H9 (cell line): ENCODE measurements at regions not wholly inside any gene's neighbourhood (a gene's known extent, or its start where the extent isn't known, plus 50 kb on each side); places are given as distances from the start of the nearest gene placed in this dataset.

Experiments used
- DNase-seq: peaks from one replicate; pipeline ENCODE4 v3.0.0-alpha.2; 2017
- H2AFZ ChIP-seq: one replicate; pipeline ENCODE4 v1.6.1; 2013; ENCODE audit warnings: mild to moderate bottlenecking, low read length, control low read depth, moderate library complexity
- H2AK5ac ChIP-seq: 2 replicates; pipeline ENCODE4 v1.6.1; 2013; ENCODE audit warnings: low read length, control low read depth, mixed read lengths; ENCODE audit not compliant: insufficient read length
- H2BK120ac ChIP-seq: one replicate; pipeline ENCODE4 v1.6.1; 2013; ENCODE audit warnings: low read depth, mild to moderate bottlenecking, low read length, control low read depth, inconsistent platforms; ENCODE audit not compliant: poor library complexity, severe bottlenecking
- H2BK12ac ChIP-seq: 2 replicates; pipeline ENCODE4 v1.6.1; 2013; ENCODE audit warnings: low read length, control low read depth, mixed read lengths, low read depth; ENCODE audit not compliant: insufficient read length
- H2BK15ac ChIP-seq: 2 replicates; pipeline ENCODE4 v1.6.1; 2013; ENCODE audit warnings: low read depth, low read length, control low read depth
- H2BK20ac ChIP-seq: one replicate; pipeline ENCODE4 v1.6.1; 2013; ENCODE audit warnings: low read depth, mild to moderate bottlenecking, low read length, control low read depth, inconsistent platforms; ENCODE audit not compliant: poor library complexity, severe bottlenecking
- H2BK5ac ChIP-seq: 2 replicates; pipeline ENCODE4 v1.6.1; 2013; ENCODE audit warnings: low read length, control low read depth, mixed read lengths; ENCODE audit not compliant: insufficient read length
- H3K14ac ChIP-seq: 2 replicates; pipeline ENCODE4 v1.6.1; 2013; ENCODE audit warnings: low read length, control low read depth; ENCODE audit not compliant: insufficient read depth
- H3K18ac ChIP-seq: 2 replicates; pipeline ENCODE4 v1.6.1; 2013; ENCODE audit warnings: low read depth, mild to moderate bottlenecking, mixed read lengths, low read length, control low read depth; ENCODE audit not compliant: insufficient read length
- H3K23ac ChIP-seq: 2 replicates; pipeline ENCODE4 v1.6.1; 2013; ENCODE audit warnings: low read length, control low read depth, mixed read lengths, low read depth; ENCODE audit not compliant: insufficient read length
- H3K23me2 ChIP-seq: 2 replicates; pipeline ENCODE4 v1.6.1; 2013; ENCODE audit warnings: low read depth, mild to moderate bottlenecking, mixed read lengths, low read length, control low read depth; ENCODE audit not compliant: insufficient read length, poor library complexity, severe bottlenecking
- H3K27ac ChIP-seq: 2 replicates; pipeline ENCODE4 v1.5.1; 2013; ENCODE audit warnings: low read length, control low read depth, mixed read lengths, low read depth; ENCODE audit not compliant: insufficient read length
- H3K27me3 ChIP-seq: 2 replicates; pipeline ENCODE4 v1.6.1; 2013; ENCODE audit warnings: low read length, control low read depth, inconsistent platforms; ENCODE audit not compliant: insufficient read depth
- H3K4ac ChIP-seq: 2 replicates; pipeline ENCODE4 v1.6.1; 2013; ENCODE audit warnings: low read depth, mild to moderate bottlenecking, control low read depth, inconsistent platforms, low read length, moderate library complexity
- H3K4me1 ChIP-seq: 2 replicates; pipeline ENCODE4 v1.6.1; 2013; ENCODE audit warnings: low read length, control low read depth, inconsistent platforms; ENCODE audit not compliant: insufficient read depth
- H3K4me2 ChIP-seq: 2 replicates; pipeline ENCODE4 v1.6.1; 2013; ENCODE audit warnings: low read length, control low read depth, mixed read lengths; ENCODE audit not compliant: insufficient read length, insufficient read depth
- H3K56ac ChIP-seq: 2 replicates; pipeline ENCODE4 v1.6.1; 2013; ENCODE audit warnings: low read depth, mild to moderate bottlenecking, mixed read lengths, low read length, control low read depth; ENCODE audit not compliant: insufficient read length
- H3K79me1 ChIP-seq: 2 replicates; pipeline ENCODE4 v1.6.1; 2013; ENCODE audit warnings: low read depth, mild to moderate bottlenecking, moderate library complexity, low read length, control low read depth, inconsistent platforms; ENCODE audit not compliant: insufficient read depth, poor library complexity, severe bottlenecking
- H3K79me2 ChIP-seq: 2 replicates; pipeline ENCODE4 v1.6.1; 2013; ENCODE audit warnings: low read length, control low read depth, inconsistent platforms; ENCODE audit not compliant: insufficient read depth
- H3K9ac ChIP-seq: 2 replicates; pipeline ENCODE4 v1.6.1; 2013; ENCODE audit warnings: low read length, control low read depth, mixed read lengths; ENCODE audit not compliant: insufficient read length; ENCODE audit errors: extremely low read depth
- H3K9me3 ChIP-seq: one replicate; pipeline ENCODE4 v1.6.1; 2013; ENCODE audit warnings: low read depth, low read length, inconsistent platforms; ENCODE audit not compliant: control insufficient read depth
- H3T11ph ChIP-seq: one replicate; pipeline ENCODE4 v1.6.1; 2013; ENCODE audit warnings: mild to moderate bottlenecking, low read length, control low read depth, inconsistent platforms
- H4K20me1 ChIP-seq: one replicate; pipeline ENCODE4 v1.6.1; 2013; ENCODE audit not compliant: control insufficient read depth, insufficient read length, insufficient read depth
- H4K5ac ChIP-seq: 2 replicates; pipeline ENCODE4 v1.6.1; 2013; ENCODE audit warnings: low read depth, mild to moderate bottlenecking, mixed read lengths, low read length, control low read depth; ENCODE audit not compliant: insufficient read length
- H4K8ac ChIP-seq: replicated peaks from 2 replicates; pipeline ENCODE4 v1.6.1; 2013; ENCODE audit warnings: low read length, control low read depth, mixed read lengths, low read depth; ENCODE audit not compliant: insufficient read length
- H4K91ac ChIP-seq: 2 replicates; pipeline ENCODE4 v1.6.1; 2013; ENCODE audit warnings: low read depth, mild to moderate bottlenecking, moderate library complexity, mixed read lengths, low read length, control low read depth; ENCODE audit not compliant: insufficient read length
- H3K27ac Mint-ChIP-seq, 3 experiments: 2 replicates in 2 of 3; 3 replicates in 1 of 3; pipeline ENCODE4 v1.8.0; 2020 to 2021; ENCODE audit warnings: mixed read lengths in 3 of 3, mild to moderate bottlenecking in 1 of 3, moderate library complexity in 1 of 3
- H3K27me3 Mint-ChIP-seq: 2 replicates; pipeline ENCODE4 v1.8.0; 2021; ENCODE audit warnings: low read depth, mild to moderate bottlenecking, moderate library complexity, mixed read lengths
- H3K36me3 Mint-ChIP-seq, 3 experiments: 2 replicates in 2 of 3; 3 replicates in 1 of 3; pipeline ENCODE4 v1.8.0; 2020 to 2021; ENCODE audit warnings: low read depth in 3 of 3, mixed read lengths in 3 of 3; ENCODE audit not compliant: insufficient read depth in 1 of 3
- H3K4me1 Mint-ChIP-seq, 2 experiments: 2 replicates each; pipeline ENCODE4 v1.8.0; 2020; ENCODE audit warnings: mixed read lengths in 2 of 2
- H3K4me3 Mint-ChIP-seq, 2 experiments: 2 replicates in 1 of 2; 3 replicates in 1 of 2; pipeline ENCODE4 v1.8.0; 2020 to 2021; ENCODE audit warnings: mild to moderate bottlenecking in 2 of 2, mixed read lengths in 2 of 2, moderate library complexity in 1 of 2
- H3K9me3 Mint-ChIP-seq, 2 experiments: 2 replicates in 1 of 2; 3 replicates in 1 of 2; pipeline ENCODE4 v1.8.0; 2020; ENCODE audit warnings: mild to moderate bottlenecking in 2 of 2, mixed read lengths in 2 of 2, moderate library complexity in 1 of 2
- CTCF ChIP-seq: fragments of 200-600 bp; sonication (generic); conservative IDR thresholded peaks from 3 replicates; pipeline ENCODE4 v1.8.0; 2021; ENCODE audit warnings: antibody characterized with exemption, mild to moderate bottlenecking
- WGBS: extraction: QIAGEN DNeasy Blood & Tissue Kit; methylation state at CpG from one replicate; pipeline ENCODE4 v1.1.7; 2013; ENCODE audit warnings: missing lambda C conversion rate, low lambda C conversion rate, mixed read lengths; ENCODE audit not compliant: insufficient read length; ENCODE audit errors: extremely low coverage; 5-methylcytosine and 5-hydroxymethylcytosine counted together

GRCh38 chr6:40717411-40718057 lies 130.4 kb upstream of the LRFN2 start:
- H2BK120ac ChIP-seq, result no peak overlapping the region
- no peak overlapping the region for H2BK15ac ChIP-seq
- H2BK20ac ChIP-seq, result no peak overlapping the region
- no peak overlapping the region for H4K8ac ChIP-seq
- no peak overlapping the region for H3K4me2 ChIP-seq
- no peak overlapping the region for H3K14ac ChIP-seq
- no peaks in the 10 kb centered on the region for H4K20me1 ChIP-seq
- H3K56ac ChIP-seq, result no peak overlapping the region
- no peak overlapping the region for H2BK12ac ChIP-seq
- H3K4me1 ChIP-seq, result peaks cover 5% of the 10 kb centered on the region; the same call in 1 of the 2 replicates
- no peak overlapping the region for H2AK5ac ChIP-seq
- no peak for TF ChIP-seq CTCF
- no peak overlapping the region for H2AFZ ChIP-seq
- H3K9me3 Mint-ChIP-seq, result no peaks in the 10 kb centered on the region; a peak in 1 of 5 replicates
- H3K36me3 Mint-ChIP-seq, result no peaks in the 10 kb centered on the region
- H3K79me1 ChIP-seq, result no peaks in the 10 kb centered on the region
- no peaks in the 10 kb centered on the region; the same call in 1 of the 2 replicates for H3K79me2 ChIP-seq
- H3K27me3 ChIP-seq, result no peaks in the 10 kb centered on the region
- H3K27me3 Mint-ChIP-seq, result peaks cover 11% of the 10 kb centered on the region
- no peaks in the 10 kb centered on the region for H3K23me2 ChIP-seq
- H3T11ph ChIP-seq, result no peak overlapping the region
- H3K27ac Mint-ChIP-seq, result no peak overlapping the region
- H3K23ac ChIP-seq, result no peak overlapping the region
- no peak overlapping the region for H4K91ac ChIP-seq
- no peak overlapping the region for H3K4me3 Mint-ChIP-seq
- no peak overlapping the region for H2BK5ac ChIP-seq
- no peak overlapping the region for H3K4ac ChIP-seq
- DNase-seq, result no peak
- no peaks in the 10 kb centered on the region for H3K9me3 ChIP-seq
- H3K27ac ChIP-seq, result no peak overlapping the region
- H4K5ac ChIP-seq, result no peak overlapping the region
- WGBS, result no CpG with 5 or more reads among the region's 3 CpGs
- peaks cover 32 to 40% of the 10 kb centered on the region in 2 experiments for H3K4me1 Mint-ChIP-seq
- no peak overlapping the region for H3K18ac ChIP-seq
- no peak overlapping the region for H3K9ac ChIP-seq
